Vagina (tissue), 2 donors: ENCODE measurements at regions not wholly inside any gene's neighbourhood (a gene's known extent, or its start where the extent isn't known, plus 50 kb on each side); places are given as distances from the start of the nearest gene placed in this dataset.

Source experiments
- DNase-seq, 2 donors: peaks; one replicate each; pipeline ENCODE4 v3.0.0-alpha.2; 2017; ENCODE audit errors: extremely low spot score in 2 of 2
- H3K27ac ChIP-seq: fragments of 200-600 bp; sonication (generic); one replicate; pipeline ENCODE4 v1.5.1; 2019
- H3K27me3 ChIP-seq: fragments of 200-600 bp; sonication (generic); one replicate; pipeline ENCODE4 v1.5.1; 2019
- H3K36me3 ChIP-seq, 2 donors: fragments of 200-600 bp; sonication (generic); one replicate each; pipeline ENCODE4 v1.5.1; 2017 to 2019
- H3K4me1 ChIP-seq: fragments of 200-600 bp; sonication (generic); one replicate; pipeline ENCODE4 v1.5.1; 2019
- H3K4me3 ChIP-seq, 2 donors: fragments of 200-600 bp; sonication (generic); 1 replicate in 1 of 2; 2 replicates in 1 of 2; pipeline ENCODE4 v1.5.1; 2016 to 2019
- H3K9me3 ChIP-seq: fragments of 200-600 bp; sonication (generic); one replicate; pipeline ENCODE4 v1.5.1; 2019
- CTCF ChIP-seq, 3 experiments: fragments of 450-650 bp in 2 of 3; fragments of 200-600 bp in 1 of 3; sonication (generic) in 1 of 3; IDR thresholded peaks; one replicate each; pipeline ENCODE4 v1.5.1; 2017 to 2019; ENCODE audit warnings: antibody characterized with exemption in 3 of 3, mild to moderate bottlenecking in 2 of 3, moderate library complexity in 2 of 3
- POLR2A ChIP-seq, 2 donors: fragments of 450-650 bp; IDR thresholded peaks; one replicate each; pipeline ENCODE4 v1.6.1; 2017; ENCODE audit warnings: antibody characterized with exemption in 2 of 2, mild to moderate bottlenecking in 2 of 2, moderate library complexity in 2 of 2
- POLR2AphosphoS5 ChIP-seq, 2 donors: sonication (generic); formaldehyde crosslinking; IDR thresholded peaks; one replicate each; pipeline ENCODE4 v1.9.0; 2017; ENCODE audit warnings: antibody characterized with exemption in 2 of 2, mild to moderate bottlenecking in 2 of 2, low read depth in 1 of 2; ENCODE audit not compliant: insufficient read depth in 1 of 2
- intact Hi-C: fragments of 100-400 bp; cut with DNase I; formaldehyde crosslinking; loops from one replicate; pipeline ENCODE4 v1.15.1; 2023

DNA sequence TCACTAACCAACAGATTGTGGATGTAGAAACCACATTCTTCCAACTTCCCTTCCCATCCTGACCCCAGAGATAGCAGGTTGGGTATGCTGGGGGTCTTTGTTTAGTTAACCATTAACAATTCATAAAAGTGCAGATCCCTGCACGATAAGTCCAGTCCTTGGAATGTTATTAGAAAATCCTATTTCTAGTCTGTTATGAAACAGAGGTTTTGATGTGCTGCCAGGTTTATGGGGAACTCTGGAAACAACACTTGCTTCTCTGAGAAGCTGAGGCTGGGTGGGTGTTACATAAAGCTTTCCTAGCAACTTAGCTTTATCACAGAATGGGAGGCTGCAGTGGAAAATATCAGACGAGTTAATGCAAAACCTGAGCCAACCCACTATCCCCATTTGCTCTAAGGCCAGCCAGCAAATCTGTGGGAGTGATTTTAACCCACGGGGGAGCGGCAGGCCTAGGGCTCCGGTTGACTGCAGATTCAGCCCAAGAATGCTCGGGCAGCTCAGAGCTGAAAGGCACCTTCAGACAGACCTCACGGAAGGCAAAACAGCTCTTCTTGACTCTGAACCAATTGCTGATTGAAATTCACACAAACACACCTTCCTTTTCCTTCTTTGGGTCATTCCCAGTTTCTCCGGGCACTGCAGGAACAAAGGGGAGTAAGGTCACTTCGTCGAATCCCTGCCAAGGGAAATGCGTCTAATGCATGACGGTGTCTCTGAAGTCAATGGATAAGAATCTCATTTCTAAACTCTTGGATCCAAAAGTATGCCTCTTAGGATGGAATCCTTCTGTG is 111.7 kb upstream of the IRF2BP2 start:
- H3K4me3 ChIP-seq = no peak overlapping the region
- H3K36me3 ChIP-seq = no peaks in the 10 kb centered on the region
- peaks cover 73% of the 10 kb centered on the region for H3K4me1 ChIP-seq
- H3K9me3 ChIP-seq = no peaks in the 10 kb centered on the region
- DNase-seq = no peak
- no peaks in the 10 kb centered on the region for H3K27me3 ChIP-seq
- intact Hi-C loops = loop anchor here (2.0 to 10.0 kb wide), 5 partner anchors 37 to 361 kb away; partner anchors contain the start of gene IRF2BP2
- TF ChIP-seq POLR2AphosphoS5 (IDR thresholded peaks at IDR 0.05; ENCODE audit: insufficient read depth in 1 of 2, low read depth in 1 of 2) (peak; percentile 54 to 77), POLR2A (IDR thresholded peaks at IDR 0.05) (no peak)
- H3K27ac ChIP-seq = peak overlapping the region; percentile 91

- no peak for TF ChIP-seq CTCF (IDR thresholded peaks at IDR 0.05)
- peak in 1 of 2 donors; percentile 7 for TF ChIP-seq POLR2AphosphoS5 (IDR thresholded peaks at IDR 0.05; ENCODE audit: insufficient read depth in 1 of 2, low read depth in 1 of 2)
- TF ChIP-seq POLR2A (IDR thresholded peaks at IDR 0.05) = no peak
- Histone ChIP-seq H3K4me3 (no peak overlapping the region), H3K9me3 (no peaks in the 10 kb centered on the region), H3K4me1 (peaks cover 73% of the 10 kb centered on the region), H3K27me3 (no peaks in the 10 kb centered on the region), H3K27ac (peak overlapping the region; percentile 91), H3K36me3 (no peaks in the 10 kb centered on the region)
- no peak for DNase-seq
- intact Hi-C loops = loop anchor here (5.0 to 10.0 kb wide), 3 partner anchors 164 to 361 kb away; no protein-coding TSS in a partner anchor
Measured at GRCh38 chr1:234720709-234721441, 110.9 kb upstream of the IRF2BP2 start.

DNA sequence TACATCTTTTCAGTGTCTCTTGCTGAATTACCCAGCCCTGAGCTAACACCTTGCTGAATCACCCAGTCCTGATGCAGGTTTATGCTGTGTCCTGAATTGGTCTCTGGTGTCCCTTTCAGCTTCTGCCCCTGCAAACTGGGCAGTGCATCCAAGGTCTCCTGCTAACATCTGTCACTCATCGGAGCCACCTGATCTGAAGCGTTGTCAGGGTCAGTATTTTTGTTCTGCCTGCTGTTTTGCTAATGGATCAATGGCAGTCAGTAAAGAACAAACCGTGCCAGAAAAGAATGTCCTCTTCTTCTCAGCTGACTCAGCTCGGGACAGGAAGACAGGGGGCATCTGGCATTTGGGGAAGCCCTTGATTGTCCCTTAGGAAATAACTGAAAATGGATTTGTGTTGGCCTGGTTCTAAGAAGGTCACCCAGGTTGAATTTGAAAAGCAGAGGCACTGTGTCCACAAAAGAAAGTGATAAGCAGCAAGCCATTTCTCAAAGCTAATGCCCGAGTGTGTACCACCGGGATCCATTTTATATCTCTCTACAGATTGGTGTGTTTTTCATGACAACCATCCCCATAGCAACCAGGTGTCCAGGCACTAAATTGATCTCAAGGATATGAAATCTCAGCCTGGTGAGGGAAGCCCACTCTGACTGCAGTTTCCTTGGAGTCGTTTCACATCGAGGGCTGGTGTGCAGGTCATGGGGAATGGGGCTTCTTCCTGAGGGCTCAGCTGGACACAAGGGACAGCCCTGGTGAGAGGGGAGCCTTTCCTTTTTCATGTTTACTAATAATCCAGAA is 109.7 kb upstream of the IRF2BP2 start:
- Histone ChIP-seq H3K4me1 (peaks cover 65% of the 10 kb centered on the region), H3K4me3 (no peak overlapping the region), H3K36me3 (no peaks in the 10 kb centered on the region), H3K27ac (peak overlapping the region; percentile 91), H3K27me3 (no peaks in the 10 kb centered on the region), H3K9me3 (no peaks in the 10 kb centered on the region)
- DNase-seq = no peak
- intact Hi-C loops = loop anchor here (5.0 to 10.0 kb wide), 3 partner anchors 165 to 363 kb away; no protein-coding TSS in a partner anchor
- TF ChIP-seq POLR2A (IDR thresholded peaks at IDR 0.05) = no peak
- TF ChIP-seq CTCF (IDR thresholded peaks at IDR 0.05) = no peak
- TF ChIP-seq POLR2AphosphoS5 (IDR thresholded peaks at IDR 0.05; ENCODE audit: insufficient read depth in 1 of 2, low read depth in 1 of 2) = no peak

GRCh38 chr1:234718496-234719453 is 108.8 kb upstream of the IRF2BP2 start:
- H3K36me3 ChIP-seq = no peaks in the 10 kb centered on the region
- peak overlapping the region; percentile 91 for H3K27ac ChIP-seq
- H3K4me1 ChIP-seq = peaks cover 63% of the 10 kb centered on the region
- no peak for TF ChIP-seq CTCF (IDR thresholded peaks at IDR 0.05)
- TF ChIP-seq POLR2A (IDR thresholded peaks at IDR 0.05) = no peak
- TF ChIP-seq POLR2AphosphoS5 (IDR thresholded peaks at IDR 0.05; ENCODE audit: insufficient read depth in 1 of 2, low read depth in 1 of 2) = no peak
- H3K4me3 ChIP-seq = no peak overlapping the region
- no peak for DNase-seq
- H3K9me3 ChIP-seq = no peaks in the 10 kb centered on the region
- no peaks in the 10 kb centered on the region for H3K27me3 ChIP-seq
- intact Hi-C loops = no loop called here
